Esophagus squamous epithelium (tissue), 5 donors: ENCODE measurements at regions not wholly inside any gene's neighbourhood (a gene's known extent, or its start where the extent isn't known, plus 50 kb on each side); places are given as distances from the start of the nearest gene placed in this dataset.
"Not testable (repeated sequence)": the region's sequence is repeated elsewhere in the genome, so short reads cannot be mapped to it uniquely, and the experiment has no call there.

Source experiments
- DNase-seq: peaks from one replicate; lab custom pipeline; 2025; lab: John Stamatoyannopoulos, UW
- H3K27ac ChIP-seq, 4 donors: fragments of 200-600 bp; sonication (generic); one replicate each; pipeline ENCODE4 v1.5.1; 2016 to 2019; ENCODE audit warnings: mild to moderate bottlenecking in 1 of 4
- H3K27me3 ChIP-seq, 4 donors: fragments of 200-600 bp; sonication (generic); 1 replicate in 3 of 4; 2 replicates in 1 of 4; pipeline versions ENCODE4 v1.5.1 to v1.6.0; 2017 to 2021; ENCODE audit warnings: antibody characterized with exemption in 1 of 4
- H3K36me3 ChIP-seq, 3 donors: fragments of 200-600 bp; sonication (generic); one replicate each; pipeline ENCODE4 v1.5.1; 2016 to 2019
- H3K4me1 ChIP-seq, 3 donors: fragments of 200-600 bp; sonication (generic); one replicate each; pipeline ENCODE4 v1.5.1; 2017 to 2019
- H3K4me3 ChIP-seq, 4 donors: fragments of 200-600 bp; sonication (generic); 1 replicate in 3 of 4; 2 replicates in 1 of 4; pipeline ENCODE4 v1.5.1; 2016 to 2019; ENCODE audit warnings: mild to moderate bottlenecking in 2 of 4, moderate library complexity in 1 of 4
- H3K9me3 ChIP-seq, 3 donors: fragments of 200-600 bp; sonication (generic); one replicate each; pipeline ENCODE4 v1.5.1; 2016 to 2019
- CTCF ChIP-seq, 6 experiments: fragments of 450-650 bp in 4 of 6; fragments of 200-600 bp in 2 of 6; sonication (generic) in 2 of 6; IDR thresholded peaks; one replicate each; pipeline ENCODE4 v1.5.1; 2016 to 2019; ENCODE audit warnings: antibody characterized with exemption in 6 of 6, mild to moderate bottlenecking in 4 of 6, moderate library complexity in 4 of 6
- POLR2A ChIP-seq, 4 donors: fragments of 450-650 bp; IDR thresholded peaks; one replicate each; pipeline ENCODE4 v1.6.1; 2017; ENCODE audit warnings: antibody characterized with exemption in 4 of 4, mild to moderate bottlenecking in 4 of 4, moderate library complexity in 3 of 4
- WGBS, 2 donors: methylation state at CpG; one replicate each; pipeline ENCODE4 v1.1.5; 2018; 5-methylcytosine and 5-hydroxymethylcytosine counted together
- intact Hi-C: fragments of 100-400 bp; cut with DNase I; formaldehyde crosslinking; loops from one replicate; pipeline ENCODE4 v1.15.0; 2022
- donor health status: DM: yes; HTN: yes; CAD: no.

GRCh38 chr15:35279811-35280210 lies 194.7 kb upstream of the NANOGP8 start:
- H3K36me3 ChIP-seq: no peaks in the 10 kb centered on the region
- TF ChIP-seq CTCF (IDR thresholded peaks at IDR 0.05) (no peak), POLR2A (IDR thresholded peaks at IDR 0.05) (no peak)
- DNase-seq: no peak
- H3K4me3 ChIP-seq: no peak overlapping the region
- H3K9me3 ChIP-seq: peaks cover 0 to 26% (median 0%) of the 10 kb centered on the region in 3 donors
- H3K4me1 ChIP-seq: no peaks in the 10 kb centered on the region
- intact Hi-C loops: no loop called here
- WGBS, 2 donors: 82 to 100% methylated on average over 1 of the region's 1 CpG
- no peaks in the 10 kb centered on the region for H3K27me3 ChIP-seq
- no peak overlapping the region for H3K27ac ChIP-seq

- intact Hi-C loops: no loop called here
- H3K27me3 ChIP-seq: no peaks in the 10 kb centered on the region
- H3K4me3 ChIP-seq: no peak overlapping the region
- no peak overlapping the region for H3K27ac ChIP-seq
- no peaks in the 10 kb centered on the region for H3K36me3 ChIP-seq
- H3K9me3 ChIP-seq: peaks cover 0 to 6% (median 0%) of the 10 kb centered on the region in 3 donors
- TF ChIP-seq CTCF (IDR thresholded peaks at IDR 0.05) (no peak), POLR2A (IDR thresholded peaks at IDR 0.05) (no peak)
- no peaks in the 10 kb centered on the region for H3K4me1 ChIP-seq
- no peak for DNase-seq
- WGBS, 2 donors: 77 to 80% methylated on average over 4 of the region's 4 CpGs
Observed at GRCh38 chr15:35271371-35272043, 186.4 kb upstream of the NANOGP8 start.

- intact Hi-C loops: no loop called here
- Histone ChIP-seq H3K36me3 (no peaks in the 10 kb centered on the region), H3K9me3 (no peaks in the 10 kb centered on the region), H3K4me3 (no peak overlapping the region), H3K4me1 (no peaks in the 10 kb centered on the region), H3K27ac (no peak overlapping the region), H3K27me3 (no peaks in the 10 kb centered on the region)
- DNase-seq: no peak
- TF ChIP-seq CTCF (IDR thresholded peaks at IDR 0.05) (no peak), POLR2A (IDR thresholded peaks at IDR 0.05) (no peak)
- WGBS, 2 donors: 53 to 62% methylated on average over 5 of the region's 5 CpGs
Observed at GRCh38 chr15:35260941-35261340, 175.8 kb upstream of the NANOGP8 start.

- DNase-seq, H3K4me1 ChIP-seq, intact Hi-C loops: not testable (repeated sequence)
Observed at GRCh38 chr15:35260274-35260673, 175.2 kb upstream of the NANOGP8 start.

GRCh38 chr15:35256551-35256950 lies 171.5 kb upstream of the NANOGP8 start:
- no peak overlapping the region for H3K4me3 ChIP-seq
- no peaks in the 10 kb centered on the region for H3K4me1 ChIP-seq
- TF ChIP-seq POLR2A (IDR thresholded peaks at IDR 0.05) (no peak), CTCF (IDR thresholded peaks at IDR 0.05) (no peak)
- no peak for DNase-seq
- intact Hi-C loops: no loop called here
- H3K27me3 ChIP-seq: no peaks in the 10 kb centered on the region
- H3K36me3 ChIP-seq: no peaks in the 10 kb centered on the region
- no peak overlapping the region for H3K27ac ChIP-seq
- no peaks in the 10 kb centered on the region for H3K9me3 ChIP-seq
- WGBS, 2 donors: 39 to 49% methylated on average over 2 of the region's 2 CpGs

More at GRCh38 chr15:35260274-35260673, 175.2 kb upstream of the NANOGP8 start:
- not testable (repeated sequence) for H3K27me3 ChIP-seq, H3K27ac ChIP-seq, H3K36me3 ChIP-seq, H3K4me3 ChIP-seq, H3K9me3 ChIP-seq
- WGBS, 2 donors: 90 to 95% methylated on average over 6 of the region's 6 CpGs
